HG02943 (cell line): ENCODE measurements at regions not wholly inside any gene's neighbourhood (a gene's known extent, or its start where the extent isn't known, plus 50 kb on each side); places are given as distances from the start of the nearest gene placed in this dataset.
A peak's percentile ranks its signal among the peaks of the same experiment; 100 is the strongest.
"Not testable (repeated sequence)": the region's sequence is repeated elsewhere in the genome, so short reads cannot be mapped to it uniquely, and the experiment has no call there.

Experiments used
- ATAC-seq: cut with Tn5 transposase; IDR thresholded peaks from one replicate; pipeline ENCODE4 v1.9.1; 2021; ENCODE audit warnings: mild to moderate bottlenecking, low read depth, moderate library complexity; ENCODE audit not compliant: unreplicated experiment

GRCh38 chr12:89192429-89192828, 159.9 kb downstream of the DUSP6 start:
- ATAC-seq: no peak

GRCh38 chr12:89191597-89191996, 160.7 kb downstream of the DUSP6 start:
- ATAC-seq: not testable (repeated sequence)

- no peak for ATAC-seq
Observed at GRCh38 chr12:89189448-89189847, 162.9 kb downstream of the DUSP6 start.

- ATAC-seq: no peak
Observed at GRCh38 chr12:89187507-89187906, 164.8 kb downstream of the DUSP6 start.

- ATAC-seq: no peak
Observed at GRCh38 chr12:89185889-89186288, 166.4 kb downstream of the DUSP6 start.

- no peak for ATAC-seq
Observed at GRCh38 chr12:89185181-89185580, 167.1 kb downstream of the DUSP6 start.

- no peak for ATAC-seq
Observed at GRCh38 chr12:89183985-89184435, 168.3 kb downstream of the DUSP6 start.

- no peak for ATAC-seq
Observed at GRCh38 chr12:89181271-89181920, 170.9 kb downstream of the DUSP6 start.

- no peak for ATAC-seq
Observed at GRCh38 chr12:89180496-89180895, 171.8 kb downstream of the DUSP6 start.

- no peak for ATAC-seq
Observed at GRCh38 chr12:89179983-89180382, 172.3 kb downstream of the DUSP6 start.

- no peak for ATAC-seq
Observed at GRCh38 chr12:89179245-89179644, 173.1 kb downstream of the DUSP6 start.

GRCh38 chr12:89177802-89178395, 174.4 kb downstream of the DUSP6 start:
- no peak for ATAC-seq

- ATAC-seq: no peak
Observed at GRCh38 chr12:89176676-89177075, 175.6 kb downstream of the DUSP6 start.

- no peak for ATAC-seq
Observed at GRCh38 chr12:89173678-89174077, 178.6 kb downstream of the DUSP6 start.

- no peak for ATAC-seq
Observed at GRCh38 chr12:89173096-89173495, 179.2 kb downstream of the DUSP6 start.

GRCh38 chr12:89172224-89172623, 180.1 kb downstream of the DUSP6 start:
- ATAC-seq: no peak

GRCh38 chr12:89169321-89169720, 183.0 kb downstream of the DUSP6 start:
- no peak for ATAC-seq

- no peak for ATAC-seq
Observed at GRCh38 chr12:89167986-89168385, 184.3 kb downstream of the DUSP6 start.

GRCh38 chr12:89166525-89166934, 185.8 kb downstream of the DUSP6 start:
- ATAC-seq: peak; percentile 89

- ATAC-seq: no peak
Observed at GRCh38 chr12:89166121-89166520, 186.2 kb downstream of the DUSP6 start.

- ATAC-seq: no peak
Observed at GRCh38 chr12:89165703-89166102, 186.6 kb downstream of the DUSP6 start.

- ATAC-seq: no peak
Observed at GRCh38 chr12:89163918-89164317, 188.4 kb downstream of the DUSP6 start.
